Neural cell (in vitro differentiated cells): ENCODE measurements at regions not wholly inside any gene's neighbourhood (a gene's known extent, or its start where the extent isn't known, plus 50 kb on each side); places are given as distances from the start of the nearest gene placed in this dataset.

Source experiments
- H2AFZ ChIP-seq: fragments of 200-600, 300-800 bp; sonication (generic), shearing (Covaris generic); 2 replicates; pipeline ENCODE4 v1.6.0; 2014; ENCODE audit warnings: low read depth, mild to moderate bottlenecking, antibody characterized with exemption, low read length, moderate library complexity
- H3F3A ChIP-seq: fragments of 200-600 bp; shearing (Covaris generic); 2 replicates; pipeline ENCODE4 v1.6.1; 2016; ENCODE audit warnings: mild to moderate bottlenecking, moderate library complexity, mixed read lengths, antibody characterized with exemption, low read length; ENCODE audit not compliant: insufficient read depth, poor library complexity, severe bottlenecking
- H3K27ac ChIP-seq: fragments of 200-600, 300-800 bp; sonication (generic), shearing (Covaris generic); 2 replicates; pipeline ENCODE4 v1.5.1; 2014; ENCODE audit warnings: mild to moderate bottlenecking, low read length, moderate library complexity
- H3K27me3 ChIP-seq: fragments of 300-800, 200-600 bp; sonication (generic), shearing (Covaris generic); 2 replicates; pipeline ENCODE4 v1.6.0; 2014; ENCODE audit warnings: mild to moderate bottlenecking, low read depth, low read length, moderate library complexity; ENCODE audit not compliant: insufficient read depth
- H3K36me3 ChIP-seq: fragments of 300-800, 200-600 bp; sonication (generic), shearing (Covaris generic); 2 replicates; pipeline ENCODE4 v1.5.1; 2014; ENCODE audit warnings: mild to moderate bottlenecking, antibody characterized with exemption, low read length, moderate library complexity; ENCODE audit not compliant: insufficient read depth
- H3K4me2 ChIP-seq: fragments of 300-800, 200-600 bp; sonication (generic), shearing (Covaris generic); 2 replicates; pipeline ENCODE4 v1.6.0; 2014; ENCODE audit warnings: mild to moderate bottlenecking, low read length
- H3K4me3 ChIP-seq: fragments of 300-800, 200-600 bp; sonication (generic), shearing (Covaris generic); 2 replicates; pipeline ENCODE4 v1.5.1; 2014; ENCODE audit warnings: mild to moderate bottlenecking, low read length, moderate library complexity
- H3K79me2 ChIP-seq: fragments of 200-600 bp; shearing (Covaris generic); replicated peaks from 2 replicates; pipeline ENCODE4 v1.6.0; 2014; ENCODE audit warnings: mild to moderate bottlenecking, low read length, moderate library complexity; ENCODE audit not compliant: insufficient read depth
- H3K9ac ChIP-seq: fragments of 300-800, 200-600 bp; sonication (generic), shearing (Covaris generic); 2 replicates; pipeline ENCODE4 v1.6.1; 2016; ENCODE audit warnings: mild to moderate bottlenecking, low read length, mixed read lengths
- H3K9me2 ChIP-seq: fragments of 200-600 bp; shearing (Covaris generic); 2 replicates; pipeline ENCODE4 v1.6.1; 2016; ENCODE audit warnings: mild to moderate bottlenecking, low read length, mixed read lengths; ENCODE audit not compliant: insufficient read depth
- H3K9me3 ChIP-seq: fragments of 200-600, 300-800 bp; sonication (generic), shearing (Covaris generic); 2 replicates; pipeline ENCODE4 v1.6.1; 2016; ENCODE audit warnings: mild to moderate bottlenecking, mixed run types, low read length, moderate library complexity, mixed read lengths
- H4K20me1 ChIP-seq: fragments of 200-600 bp; shearing (Covaris generic); 2 replicates; pipeline ENCODE4 v1.6.1; 2016; ENCODE audit warnings: mild to moderate bottlenecking, mixed run types; ENCODE audit not compliant: insufficient read depth
- CTCF ChIP-seq: fragments of 450-650 bp; IDR thresholded peaks from 2 replicates; pipeline ENCODE4 v1.5.1; 2014; ENCODE audit warnings: antibody characterized with exemption, mild to moderate bottlenecking, moderate library complexity; ENCODE audit not compliant: poor library complexity, severe bottlenecking
- EP300 ChIP-seq: fragments of 450-650 bp; conservative IDR thresholded peaks from 2 replicates; pipeline ENCODE4 v1.6.1; 2014; ENCODE audit warnings: antibody characterized with exemption, mild to moderate bottlenecking, moderate library complexity; ENCODE audit not compliant: poor library complexity, severe bottlenecking
- EZH2 ChIP-seq: fragments of 200-600, 300-800 bp; shearing (Covaris generic), sonication (generic); IDR thresholded peaks from 2 replicates; pipeline ENCODE4 v1.6.1; 2014; ENCODE audit warnings: antibody characterized with exemption, low read length, borderline replicate concordance, mild to moderate bottlenecking; ENCODE audit not compliant: insufficient read depth, poor library complexity, severe bottlenecking
- MXI1 ChIP-seq: fragments of 450-650 bp; conservative IDR thresholded peaks from 2 replicates; pipeline ENCODE4 v1.6.1; 2014; ENCODE audit warnings: antibody characterized with exemption, mild to moderate bottlenecking; ENCODE audit not compliant: poor library complexity, severe bottlenecking
- POLR2AphosphoS5 ChIP-seq: IDR thresholded peaks from 2 replicates; pipeline ENCODE4 v1.6.1; 2012
- RAD21 ChIP-seq: fragments of 450-650 bp; conservative IDR thresholded peaks from 2 replicates; pipeline ENCODE4 v1.6.1; 2014; ENCODE audit warnings: antibody characterized with exemption, mild to moderate bottlenecking, moderate library complexity
- REST ChIP-seq: IDR thresholded peaks from 2 replicates; pipeline ENCODE4 v1.6.1; 2012; ENCODE audit warnings: borderline replicate concordance
- SMC3 ChIP-seq: fragments of 450-650 bp; conservative IDR thresholded peaks from 2 replicates; pipeline ENCODE4 v1.6.1; 2014; ENCODE audit warnings: antibody characterized with exemption, mild to moderate bottlenecking, moderate library complexity; ENCODE audit not compliant: poor library complexity
- TAF1 ChIP-seq: IDR thresholded peaks from 2 replicates; pipeline ENCODE4 v1.6.1; 2012; ENCODE audit warnings: low read depth

DNA sequence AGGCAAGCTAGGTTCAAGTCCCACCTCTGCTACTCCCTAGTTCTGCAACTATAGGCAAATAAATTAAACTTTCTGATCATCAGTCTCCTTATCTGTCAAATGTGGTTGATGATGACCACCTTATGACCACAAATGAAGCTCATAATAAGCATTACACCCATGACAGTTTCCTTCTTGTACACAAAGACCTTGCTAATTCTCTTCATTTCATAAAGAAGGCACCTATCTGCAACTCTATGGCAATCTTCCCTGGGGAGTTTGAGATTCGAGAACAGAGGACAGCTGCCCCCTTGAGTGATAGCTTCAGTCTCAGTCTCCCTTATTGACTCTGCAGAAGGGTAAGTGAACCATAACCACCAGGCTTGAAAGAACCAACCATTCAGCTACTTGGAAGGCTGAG is 503.1 kb upstream of the DAB1 start:
- no peaks in the 10 kb centered on the region for H4K20me1 ChIP-seq
- H3K9me2 ChIP-seq = no peaks in the 10 kb centered on the region
- H3K9me3 ChIP-seq = no peaks in the 10 kb centered on the region
- no peak overlapping the region for H3K9ac ChIP-seq
- no peak overlapping the region for H3K27ac ChIP-seq
- H3K27me3 ChIP-seq = no peaks in the 10 kb centered on the region
- no peak for TF ChIP-seq EP300
- TF ChIP-seq SMC3 = no peak
- no peak for TF ChIP-seq RAD21
- no peak for TF ChIP-seq REST
- TF ChIP-seq TAF1 = no peak
- TF ChIP-seq MXI1 = no peak
- no peak for TF ChIP-seq EZH2
- TF ChIP-seq CTCF = no peak
- TF ChIP-seq POLR2AphosphoS5 = no peak
- H3K4me2 ChIP-seq = no peak overlapping the region
- no peaks in the 10 kb centered on the region for H3F3A ChIP-seq
- no peak overlapping the region for H3K4me3 ChIP-seq
- H3K36me3 ChIP-seq = no peaks in the 10 kb centered on the region
- H3K79me2 ChIP-seq = no peaks in the 10 kb centered on the region
- no peak overlapping the region for H2AFZ ChIP-seq

GRCh38 chr1:57926025-57926552 is 502.2 kb upstream of the DAB1 start:
- no peaks in the 10 kb centered on the region for H3K9me3 ChIP-seq
- no peak for TF ChIP-seq MXI1
- TF ChIP-seq CTCF = no peak
- no peak for TF ChIP-seq EP300
- no peak overlapping the region for H3K4me2 ChIP-seq
- no peak overlapping the region for H3K4me3 ChIP-seq
- H3K9me2 ChIP-seq = no peaks in the 10 kb centered on the region
- H4K20me1 ChIP-seq = no peaks in the 10 kb centered on the region
- H3K27me3 ChIP-seq = no peaks in the 10 kb centered on the region
- no peak overlapping the region for H3K27ac ChIP-seq
- H3K9ac ChIP-seq = no peak overlapping the region
- no peaks in the 10 kb centered on the region for H3F3A ChIP-seq
- no peak overlapping the region for H2AFZ ChIP-seq
- H3K36me3 ChIP-seq = no peaks in the 10 kb centered on the region
- H3K79me2 ChIP-seq = no peaks in the 10 kb centered on the region
